ENCODE measurements at regions not wholly inside any gene's neighbourhood (a gene's known extent, or its start where the extent isn't known, plus 50 kb on each side); places are given as distances from the start of the nearest gene placed in this dataset.

DNA sequence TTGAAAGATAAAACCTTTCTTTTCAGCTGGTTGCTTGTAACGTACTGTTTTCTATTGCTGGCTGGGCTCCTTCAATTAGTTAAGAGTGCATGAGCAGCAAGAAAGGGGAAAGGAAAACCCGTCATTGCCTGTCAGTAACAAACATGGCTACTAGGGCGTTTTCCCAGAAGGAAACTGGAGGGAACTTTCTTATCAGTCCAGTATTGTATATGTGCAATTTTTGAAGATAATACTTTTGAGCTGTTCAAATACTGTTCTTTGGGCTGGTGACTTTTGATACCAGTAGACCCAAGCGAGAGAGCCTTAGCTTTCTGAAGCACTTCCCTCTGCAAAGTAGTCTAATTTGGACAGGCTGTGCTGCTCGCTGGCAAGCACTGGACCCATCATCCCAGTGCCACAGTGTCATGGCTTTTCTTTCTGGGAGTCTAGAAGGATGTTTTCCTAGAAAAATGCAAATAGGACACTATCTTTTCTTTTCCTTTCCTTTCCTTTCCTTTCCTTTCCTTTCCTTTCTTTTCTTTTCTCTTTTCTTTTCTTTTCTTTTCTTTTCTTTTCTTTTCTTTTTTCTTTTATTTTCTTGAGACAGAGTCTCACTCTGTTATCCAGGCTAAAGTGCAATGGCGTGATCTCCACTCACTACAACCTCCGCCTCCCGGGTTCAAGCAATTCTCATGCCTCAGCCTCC lies 149.9 kb upstream of the SMIM23 start (continued):
- TF ChIP-seq, protein P1, sequence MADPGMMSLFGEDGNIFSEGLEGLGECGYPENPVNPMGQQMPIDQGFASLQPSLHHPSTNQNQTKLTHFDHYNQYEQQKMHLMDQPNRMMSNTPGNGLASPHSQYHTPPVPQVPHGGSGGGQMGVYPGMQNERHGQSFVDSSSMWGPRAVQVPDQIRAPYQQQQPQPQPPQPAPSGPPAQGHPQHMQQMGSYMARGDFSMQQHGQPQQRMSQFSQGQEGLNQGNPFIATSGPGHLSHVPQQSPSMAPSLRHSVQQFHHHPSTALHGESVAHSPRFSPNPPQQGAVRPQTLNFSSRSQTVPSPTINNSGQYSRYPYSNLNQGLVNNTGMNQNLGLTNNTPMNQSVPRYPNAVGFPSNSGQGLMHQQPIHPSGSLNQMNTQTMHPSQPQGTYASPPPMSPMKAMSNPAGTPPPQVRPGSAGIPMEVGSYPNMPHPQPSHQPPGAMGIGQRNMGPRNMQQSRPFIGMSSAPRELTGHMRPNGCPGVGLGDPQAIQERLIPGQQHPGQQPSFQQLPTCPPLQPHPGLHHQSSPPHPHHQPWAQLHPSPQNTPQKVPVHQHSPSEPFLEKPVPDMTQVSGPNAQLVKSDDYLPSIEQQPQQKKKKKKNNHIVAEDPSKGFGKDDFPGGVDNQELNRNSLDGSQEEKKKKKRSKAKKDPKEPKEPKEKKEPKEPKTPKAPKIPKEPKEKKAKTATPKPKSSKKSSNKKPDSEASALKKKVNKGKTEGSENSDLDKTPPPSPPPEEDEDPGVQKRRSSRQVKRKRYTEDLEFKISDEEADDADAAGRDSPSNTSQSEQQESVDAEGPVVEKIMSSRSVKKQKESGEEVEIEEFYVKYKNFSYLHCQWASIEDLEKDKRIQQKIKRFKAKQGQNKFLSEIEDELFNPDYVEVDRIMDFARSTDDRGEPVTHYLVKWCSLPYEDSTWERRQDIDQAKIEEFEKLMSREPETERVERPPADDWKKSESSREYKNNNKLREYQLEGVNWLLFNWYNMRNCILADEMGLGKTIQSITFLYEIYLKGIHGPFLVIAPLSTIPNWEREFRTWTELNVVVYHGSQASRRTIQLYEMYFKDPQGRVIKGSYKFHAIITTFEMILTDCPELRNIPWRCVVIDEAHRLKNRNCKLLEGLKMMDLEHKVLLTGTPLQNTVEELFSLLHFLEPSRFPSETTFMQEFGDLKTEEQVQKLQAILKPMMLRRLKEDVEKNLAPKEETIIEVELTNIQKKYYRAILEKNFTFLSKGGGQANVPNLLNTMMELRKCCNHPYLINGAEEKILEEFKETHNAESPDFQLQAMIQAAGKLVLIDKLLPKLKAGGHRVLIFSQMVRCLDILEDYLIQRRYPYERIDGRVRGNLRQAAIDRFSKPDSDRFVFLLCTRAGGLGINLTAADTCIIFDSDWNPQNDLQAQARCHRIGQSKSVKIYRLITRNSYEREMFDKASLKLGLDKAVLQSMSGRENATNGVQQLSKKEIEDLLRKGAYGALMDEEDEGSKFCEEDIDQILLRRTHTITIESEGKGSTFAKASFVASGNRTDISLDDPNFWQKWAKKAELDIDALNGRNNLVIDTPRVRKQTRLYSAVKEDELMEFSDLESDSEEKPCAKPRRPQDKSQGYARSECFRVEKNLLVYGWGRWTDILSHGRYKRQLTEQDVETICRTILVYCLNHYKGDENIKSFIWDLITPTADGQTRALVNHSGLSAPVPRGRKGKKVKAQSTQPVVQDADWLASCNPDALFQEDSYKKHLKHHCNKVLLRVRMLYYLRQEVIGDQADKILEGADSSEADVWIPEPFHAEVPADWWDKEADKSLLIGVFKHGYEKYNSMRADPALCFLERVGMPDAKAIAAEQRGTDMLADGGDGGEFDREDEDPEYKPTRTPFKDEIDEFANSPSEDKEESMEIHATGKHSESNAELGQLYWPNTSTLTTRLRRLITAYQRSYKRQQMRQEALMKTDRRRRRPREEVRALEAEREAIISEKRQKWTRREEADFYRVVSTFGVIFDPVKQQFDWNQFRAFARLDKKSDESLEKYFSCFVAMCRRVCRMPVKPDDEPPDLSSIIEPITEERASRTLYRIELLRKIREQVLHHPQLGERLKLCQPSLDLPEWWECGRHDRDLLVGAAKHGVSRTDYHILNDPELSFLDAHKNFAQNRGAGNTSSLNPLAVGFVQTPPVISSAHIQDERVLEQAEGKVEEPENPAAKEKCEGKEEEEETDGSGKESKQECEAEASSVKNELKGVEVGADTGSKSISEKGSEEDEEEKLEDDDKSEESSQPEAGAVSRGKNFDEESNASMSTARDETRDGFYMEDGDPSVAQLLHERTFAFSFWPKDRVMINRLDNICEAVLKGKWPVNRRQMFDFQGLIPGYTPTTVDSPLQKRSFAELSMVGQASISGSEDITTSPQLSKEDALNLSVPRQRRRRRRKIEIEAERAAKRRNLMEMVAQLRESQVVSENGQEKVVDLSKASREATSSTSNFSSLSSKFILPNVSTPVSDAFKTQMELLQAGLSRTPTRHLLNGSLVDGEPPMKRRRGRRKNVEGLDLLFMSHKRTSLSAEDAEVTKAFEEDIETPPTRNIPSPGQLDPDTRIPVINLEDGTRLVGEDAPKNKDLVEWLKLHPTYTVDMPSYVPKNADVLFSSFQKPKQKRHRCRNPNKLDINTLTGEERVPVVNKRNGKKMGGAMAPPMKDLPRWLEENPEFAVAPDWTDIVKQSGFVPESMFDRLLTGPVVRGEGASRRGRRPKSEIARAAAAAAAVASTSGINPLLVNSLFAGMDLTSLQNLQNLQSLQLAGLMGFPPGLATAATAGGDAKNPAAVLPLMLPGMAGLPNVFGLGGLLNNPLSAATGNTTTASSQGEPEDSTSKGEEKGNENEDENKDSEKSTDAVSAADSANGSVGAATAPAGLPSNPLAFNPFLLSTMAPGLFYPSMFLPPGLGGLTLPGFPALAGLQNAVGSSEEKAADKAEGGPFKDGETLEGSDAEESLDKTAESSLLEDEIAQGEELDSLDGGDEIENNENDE (IDR thresholded peaks at IDR 0.05; ENCODE audit: insufficient replicate concordance, low read length) = no peak
- TF ChIP-seq ZNF274 (IDR thresholded peaks at IDR 0.05; ENCODE audit: borderline replicate concordance, extremely low read depth, low read length) = no peak
- no peak for TF ChIP-seq MAFK (IDR thresholded peaks at IDR 0.05; ENCODE audit: low read depth, low read length)
- no peak for TF ChIP-seq POLR2AphosphoS5 (IDR thresholded peaks at IDR 0.05; ENCODE audit: low read depth, low read length)
- TF ChIP-seq RFX5 (IDR thresholded peaks at IDR 0.05; ENCODE audit: borderline replicate concordance, low read depth, low read length) = no peak
- TF ChIP-seq SRF (IDR thresholded peaks at IDR 0.05; ENCODE audit: low read depth, low read length) = no peak
- no peak for TF ChIP-seq EP300 (IDR thresholded peaks at IDR 0.05; ENCODE audit: borderline replicate concordance in 1 of 2, low read depth in 2 of 2, low read length in 2 of 2)
- TF ChIP-seq HDAC2 (IDR thresholded peaks at IDR 0.05; ENCODE audit: borderline replicate concordance in 1 of 2, low read depth in 2 of 2, low read length in 2 of 2) = no peak
- TF ChIP-seq POU5F1 (IDR thresholded peaks at IDR 0.05; ENCODE audit: low read depth, low read length) = no peak
- TF ChIP-seq CHD1 (IDR thresholded peaks at IDR 0.05; ENCODE audit: low read depth, low read length) = no peak
- TF ChIP-seq TCF12 (IDR thresholded peaks at IDR 0.05; ENCODE audit: low read depth, low read length) = no peak

Measured in H1 (cell line).